ENCODE measurements at regions not wholly inside any gene's neighbourhood (a gene's known extent, or its start where the extent isn't known, plus 50 kb on each side); places are given as distances from the start of the nearest gene placed in this dataset.

DNA sequence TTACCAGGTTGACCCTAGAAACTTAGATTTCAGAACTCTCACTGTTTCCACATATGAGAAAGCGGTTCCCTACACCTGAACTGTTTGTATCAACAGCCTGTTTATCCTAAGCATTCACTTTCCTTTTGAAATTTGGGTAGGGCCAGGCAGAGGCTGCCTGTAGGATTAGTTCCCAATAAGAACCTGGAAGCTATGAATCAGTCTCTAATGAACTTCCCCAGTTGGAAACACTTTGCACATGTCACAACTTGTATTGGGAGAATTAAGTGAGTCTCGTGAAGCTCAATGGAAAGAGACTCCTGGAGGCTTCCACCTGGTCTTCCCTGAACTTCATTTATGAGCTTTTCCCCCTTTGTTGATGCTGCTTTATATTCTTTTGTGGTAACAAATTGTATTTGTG lies 486.6 kb upstream of the HS6ST1 start:
- DNase-seq, result no peak

DNA sequence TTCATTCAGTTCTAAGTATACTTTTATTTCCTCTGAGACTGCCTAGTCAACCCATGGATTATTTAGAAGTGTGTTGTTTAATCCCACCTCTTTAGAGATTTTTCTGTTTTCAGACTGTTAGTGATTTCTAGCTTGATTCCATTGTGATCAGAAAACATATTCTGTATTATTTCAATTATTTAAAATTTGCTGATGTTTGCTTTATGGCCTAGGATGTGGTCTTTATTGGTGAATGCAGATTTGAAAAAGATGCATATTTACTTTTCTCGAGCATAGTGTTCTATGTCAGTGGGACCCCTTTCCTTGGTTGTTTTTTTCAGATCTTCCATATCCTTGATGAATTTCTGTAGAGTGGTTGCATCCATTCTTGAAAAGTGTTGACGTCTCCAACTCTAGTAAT lies 487.2 kb upstream of the HS6ST1 start:
- no peak for DNase-seq

DNA sequence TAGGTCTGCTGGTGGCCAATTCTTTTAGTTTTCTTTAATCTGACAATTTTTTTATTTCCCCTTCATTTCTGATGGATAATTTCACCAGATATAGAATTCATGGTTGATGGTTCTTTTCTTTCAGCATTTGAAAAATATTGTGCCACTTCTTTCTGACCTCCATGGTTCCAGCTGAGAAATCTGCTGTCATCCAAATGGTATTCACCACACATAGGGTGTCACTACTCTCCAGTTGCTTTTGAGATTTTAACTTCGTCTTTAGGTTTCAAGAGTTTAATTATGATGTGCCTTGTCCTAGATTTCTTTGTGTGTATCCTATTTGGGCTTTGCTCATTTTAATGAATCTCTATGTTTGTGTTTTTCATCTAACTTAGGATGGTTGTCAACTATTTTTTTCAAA lies 488.6 kb upstream of the HS6ST1 start:
- DNase-seq, result no peak

DNA sequence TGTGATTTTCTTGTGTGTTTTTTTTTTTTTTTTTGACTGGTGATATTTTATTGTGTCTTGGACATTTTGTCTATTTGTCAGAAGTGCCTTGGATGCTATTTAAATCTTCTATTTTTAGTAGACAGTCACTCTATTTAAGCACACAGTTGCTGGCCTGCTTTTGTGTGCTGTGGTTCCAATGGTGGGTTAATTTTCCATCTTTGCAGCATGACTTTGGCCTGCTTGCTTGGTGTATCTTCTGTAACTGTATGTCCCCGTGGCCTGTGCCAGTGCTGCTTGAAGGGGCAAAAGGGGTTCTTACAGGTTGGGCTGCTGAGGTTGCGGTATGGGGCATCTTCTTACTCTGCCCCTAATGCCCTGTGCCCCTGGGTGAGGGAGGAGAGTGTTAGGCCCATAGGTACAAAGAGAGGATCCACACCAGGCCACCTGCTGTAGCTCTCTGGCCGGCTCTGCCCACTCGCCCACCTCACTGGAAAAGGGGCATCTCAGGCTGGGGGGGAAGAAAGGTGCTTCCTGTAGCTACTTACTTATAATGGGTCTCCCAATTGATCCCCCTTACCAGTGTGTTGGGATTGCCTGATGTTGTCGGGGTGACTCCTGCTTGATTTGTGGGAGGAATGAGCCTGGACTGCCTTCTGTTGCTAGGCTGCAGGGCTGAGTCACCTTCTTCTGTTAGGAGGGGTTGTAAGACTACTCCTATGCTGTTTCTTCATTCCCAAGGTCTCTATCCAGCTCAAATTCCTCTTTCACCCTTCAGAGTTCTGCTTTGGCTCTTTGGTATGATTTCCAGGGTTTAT lies 490.0 kb upstream of the HS6ST1 start:
- DNase-seq, result no peak

DNA sequence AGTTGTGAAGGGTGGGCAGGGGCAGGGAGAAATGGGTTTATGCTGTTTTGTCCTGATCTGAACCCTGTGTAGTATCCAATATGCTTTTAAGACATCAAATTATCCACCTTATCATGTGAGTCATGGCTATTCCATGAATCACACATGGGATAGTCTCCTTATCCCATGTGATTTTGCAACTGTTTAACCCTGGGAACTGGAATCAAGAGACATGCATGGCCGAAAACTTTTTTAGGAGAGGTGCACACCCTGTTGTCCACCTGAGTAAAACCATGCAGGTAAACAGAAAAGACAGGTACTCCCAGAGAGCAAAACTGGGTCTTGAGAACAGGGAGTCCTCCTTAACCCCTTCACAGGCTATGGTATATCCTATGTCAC lies 490.6 kb upstream of the HS6ST1 start:
- DNase-seq, result no peak

DNA sequence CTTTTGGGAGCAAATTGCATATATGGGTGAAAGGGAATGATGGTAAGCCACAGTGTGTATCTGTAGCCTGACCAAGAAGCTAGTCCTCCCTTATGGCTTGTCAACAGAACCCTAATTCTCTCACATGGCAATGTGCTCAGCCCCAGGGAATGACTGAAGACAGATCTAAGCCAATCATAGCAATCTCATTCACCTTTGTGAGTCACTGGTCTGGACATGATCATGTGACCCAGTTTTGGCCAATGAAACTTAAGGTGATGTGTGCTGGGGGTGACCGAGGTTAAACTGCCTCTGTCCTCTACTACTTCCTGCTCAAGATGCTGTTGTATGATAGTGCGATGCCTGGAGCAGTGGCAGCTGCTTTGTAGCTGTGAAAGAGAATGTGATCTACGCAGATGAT lies 491.2 kb upstream of the HS6ST1 start:
- no peak for DNase-seq

DNA sequence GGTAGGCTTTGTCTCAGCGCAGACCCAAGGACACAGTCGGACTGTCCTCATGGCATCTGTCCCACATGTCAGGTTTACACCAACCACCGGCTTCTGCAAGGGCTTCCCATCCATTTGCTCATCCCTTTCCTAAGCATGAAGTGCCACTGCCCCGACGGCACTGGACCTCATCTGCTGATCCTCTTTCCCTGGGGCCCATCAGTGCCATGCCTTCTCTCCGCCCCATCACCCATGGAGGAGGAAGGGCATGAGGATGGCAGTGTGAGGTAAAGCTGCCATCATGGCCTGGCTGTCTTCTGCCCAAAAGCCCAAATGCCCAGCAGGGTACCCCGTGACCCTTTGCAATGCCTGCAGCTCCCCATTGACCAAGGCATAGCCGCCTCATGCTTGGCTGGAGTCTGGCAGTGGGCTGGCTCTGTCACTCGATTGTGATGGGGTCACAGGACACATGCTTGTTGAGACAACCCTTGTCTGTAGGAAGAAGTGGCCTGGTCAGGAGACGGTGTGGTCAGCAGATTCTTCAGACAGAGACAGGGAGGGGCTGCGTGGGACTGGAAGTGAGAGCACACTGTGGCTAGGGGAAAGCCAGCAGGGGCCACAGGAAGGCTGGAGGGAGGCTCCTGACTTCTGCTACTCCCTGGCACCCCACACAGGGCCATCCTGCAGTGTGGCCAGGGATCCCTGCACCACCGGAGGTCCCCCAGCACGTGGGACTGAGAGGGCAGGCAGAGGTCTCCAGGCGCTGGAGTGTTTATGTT lies 493.7 kb upstream of the HS6ST1 start:
- DNase-seq, result no peak

DNA sequence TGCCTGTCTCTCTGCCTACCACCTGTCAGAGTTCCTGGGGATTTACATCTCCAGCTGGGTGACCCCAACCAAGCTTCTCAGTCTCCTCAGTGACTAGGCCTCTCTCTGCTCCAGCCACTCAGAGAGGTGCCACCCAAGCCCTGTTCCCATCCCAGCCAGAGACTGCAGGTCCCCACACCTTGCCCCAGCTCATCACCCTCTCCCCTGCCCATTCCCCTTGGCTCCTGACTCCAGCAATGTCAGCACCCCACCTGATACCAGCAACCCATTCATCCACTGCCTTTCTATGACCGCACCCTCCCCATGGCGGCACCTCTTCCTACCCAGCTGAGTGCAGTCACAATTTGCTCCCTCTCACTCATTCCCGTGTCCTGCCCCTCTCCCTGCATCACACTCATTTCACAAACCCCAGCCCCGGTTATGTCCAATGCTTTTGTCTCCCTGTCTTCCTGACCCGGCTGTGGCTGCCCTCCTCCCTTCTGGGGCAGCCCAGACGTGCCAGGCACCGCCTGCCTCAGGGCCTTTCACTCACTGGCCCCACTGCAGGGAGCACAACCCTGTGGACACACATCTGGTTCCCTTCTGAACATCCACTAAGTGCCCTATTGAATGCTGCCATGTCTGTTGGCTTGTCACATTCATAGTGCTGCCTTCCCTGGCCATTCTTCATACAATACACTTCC lies 494.8 kb upstream of the HS6ST1 start:
- no peak for DNase-seq

DNA sequence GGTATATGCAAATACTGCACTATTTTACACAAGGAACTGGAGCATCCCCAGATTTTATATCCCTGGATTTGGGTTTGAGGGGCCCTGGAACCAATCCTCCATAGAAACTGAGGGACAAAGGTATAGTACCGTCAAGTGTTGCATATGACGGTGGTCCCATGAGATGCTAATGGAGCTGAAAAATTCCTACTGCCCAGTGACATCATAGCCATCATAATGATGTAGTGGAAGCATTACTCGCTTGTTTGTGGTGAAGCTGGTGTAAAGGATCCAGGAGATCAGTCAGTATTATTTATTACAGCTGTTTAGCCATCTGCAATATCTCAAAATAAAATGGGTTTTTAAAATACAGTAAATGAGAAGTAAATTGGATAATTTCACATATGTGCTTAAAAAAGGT lies 496.6 kb upstream of the HS6ST1 start:
- DNase-seq, result no peak

DNA sequence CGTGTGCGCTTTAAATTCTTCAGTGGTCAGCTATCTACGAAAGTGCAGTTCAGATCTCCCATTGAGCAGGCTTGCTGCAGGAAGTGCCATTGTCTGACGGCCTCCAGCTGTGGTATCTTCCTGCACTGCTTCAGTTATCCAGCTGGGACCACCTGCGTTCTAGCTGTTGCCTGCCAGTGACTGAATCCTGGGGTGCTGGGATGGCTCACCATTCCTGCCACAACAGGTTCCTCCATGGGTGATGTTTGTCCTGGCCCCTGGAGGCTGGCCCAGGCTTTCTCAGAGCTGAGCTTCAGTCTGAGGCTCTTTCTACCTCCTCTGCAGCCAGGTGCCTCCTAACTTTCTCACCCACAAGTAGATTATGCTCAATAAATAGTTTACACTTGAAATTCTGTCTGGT lies 498.5 kb upstream of the HS6ST1 start:
- DNase-seq, result no peak

DNA sequence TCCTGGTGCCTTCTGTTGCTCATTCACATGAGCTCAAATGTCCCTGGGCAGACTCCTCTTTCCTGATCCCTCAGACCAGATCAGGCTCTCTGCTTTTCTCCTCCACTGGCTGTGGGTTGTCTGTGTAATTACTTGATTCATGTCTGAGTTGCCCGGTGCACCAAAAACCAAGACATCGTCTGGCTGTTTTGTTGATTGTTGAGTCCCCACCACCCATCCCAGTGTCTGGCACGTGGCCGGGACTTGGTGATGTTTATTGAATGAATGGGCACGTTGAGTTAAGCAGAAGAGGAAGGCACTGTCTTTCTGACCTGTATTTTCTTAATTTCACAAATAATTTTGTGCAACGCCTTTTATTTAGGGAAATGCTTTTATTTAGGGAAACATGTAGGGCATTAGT lies 499.1 kb upstream of the HS6ST1 start:
- DNase-seq, result no peak

DNA sequence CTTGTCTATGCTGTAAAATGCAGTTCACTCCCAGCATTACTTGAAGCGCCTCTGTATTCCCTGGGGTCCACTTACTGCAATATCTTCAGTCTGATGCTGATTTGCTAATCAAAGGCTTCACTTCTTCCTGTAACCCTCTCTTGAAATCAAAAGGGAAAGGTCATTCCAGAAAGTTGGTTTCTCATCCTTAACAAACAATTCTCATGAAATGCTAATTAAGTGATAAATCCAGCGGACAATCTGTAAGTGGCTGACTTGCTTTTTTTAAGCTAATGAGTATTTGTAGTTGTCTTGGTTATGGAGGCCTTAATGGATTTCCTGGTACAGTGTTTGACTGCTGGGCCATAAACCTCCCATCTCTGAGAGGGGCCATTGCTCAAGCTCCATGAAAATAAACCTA lies 499.6 kb upstream of the HS6ST1 start:
- no peak for DNase-seq

DNA sequence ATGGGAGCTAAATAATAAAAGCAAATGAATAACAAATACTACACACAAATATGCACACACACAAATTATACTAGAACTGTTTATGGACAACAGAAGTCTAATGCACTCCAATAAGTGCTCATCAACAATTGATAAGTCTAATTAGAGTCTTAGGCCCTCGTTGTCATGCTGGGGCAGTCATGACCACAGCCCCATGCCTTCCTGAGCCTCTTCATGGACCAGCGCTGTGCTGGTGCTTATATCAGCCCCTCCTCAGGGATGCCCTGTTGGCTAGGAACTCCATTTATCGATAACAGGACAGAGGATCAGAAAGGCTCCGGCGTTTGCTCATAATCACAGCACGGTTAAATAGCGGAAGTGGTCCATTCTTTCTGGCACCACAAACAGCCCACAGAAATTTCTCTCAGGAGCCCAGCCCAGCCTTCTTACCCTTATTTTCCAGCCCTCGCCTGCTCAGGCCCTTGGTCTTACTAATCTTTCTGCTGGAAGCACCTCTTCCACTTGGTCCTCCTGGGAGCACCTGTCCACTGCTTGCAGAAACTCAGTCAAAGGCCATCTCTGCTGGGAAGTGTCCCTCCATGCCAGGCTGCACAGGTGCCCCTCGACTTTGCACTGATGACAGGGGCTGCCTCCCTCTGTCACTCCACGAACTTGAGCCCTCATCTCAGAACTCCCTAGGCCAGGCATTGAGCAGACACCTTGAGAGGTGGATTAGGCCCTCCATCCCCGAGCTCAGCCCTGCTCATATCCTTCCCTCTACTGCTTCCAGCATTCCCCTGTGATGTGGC lies 500.2 kb upstream of the HS6ST1 start:
- DNase-seq, result no peak

DNA sequence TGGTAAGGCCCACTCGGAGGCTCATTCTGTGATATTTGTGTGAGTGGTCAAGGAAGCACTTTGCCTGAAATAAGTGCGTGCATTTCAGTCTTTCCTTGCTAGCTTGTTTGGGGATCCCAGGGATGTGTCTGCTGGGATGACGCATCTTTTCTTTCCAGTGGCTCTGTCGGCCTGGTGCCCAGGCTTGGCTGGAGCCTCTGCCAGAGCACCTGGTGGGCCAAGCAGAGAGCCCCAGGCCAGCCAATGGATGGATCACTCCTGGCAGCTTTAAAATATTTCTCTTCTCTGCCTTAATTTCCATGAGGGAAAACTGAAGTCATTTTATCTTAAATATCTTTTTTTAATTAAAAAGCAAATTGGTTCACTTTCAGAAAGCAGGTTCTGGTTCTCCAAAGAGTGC lies 501.8 kb upstream of the HS6ST1 start:
- no peak for DNase-seq

DNA sequence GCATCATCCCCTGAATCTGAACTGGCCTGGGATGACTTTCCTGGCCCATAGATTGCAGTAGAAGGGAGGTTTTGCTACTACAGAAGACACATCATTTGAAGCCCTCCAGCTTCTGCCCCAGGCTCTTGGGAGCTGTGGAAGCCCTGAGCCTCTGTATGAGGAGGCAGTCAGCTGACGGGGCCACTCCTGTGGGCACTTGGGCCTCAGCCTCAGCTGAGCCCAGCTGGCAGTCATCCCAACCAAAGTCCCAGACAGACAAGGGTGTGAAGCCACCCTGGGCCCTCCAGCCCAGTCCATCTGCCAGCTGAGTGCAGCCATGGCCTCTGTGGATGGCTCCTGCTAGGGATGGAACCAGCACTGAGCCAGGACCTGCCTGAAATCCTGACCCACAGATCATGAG lies 502.3 kb upstream of the HS6ST1 start:
- DNase-seq, result no peak

DNA sequence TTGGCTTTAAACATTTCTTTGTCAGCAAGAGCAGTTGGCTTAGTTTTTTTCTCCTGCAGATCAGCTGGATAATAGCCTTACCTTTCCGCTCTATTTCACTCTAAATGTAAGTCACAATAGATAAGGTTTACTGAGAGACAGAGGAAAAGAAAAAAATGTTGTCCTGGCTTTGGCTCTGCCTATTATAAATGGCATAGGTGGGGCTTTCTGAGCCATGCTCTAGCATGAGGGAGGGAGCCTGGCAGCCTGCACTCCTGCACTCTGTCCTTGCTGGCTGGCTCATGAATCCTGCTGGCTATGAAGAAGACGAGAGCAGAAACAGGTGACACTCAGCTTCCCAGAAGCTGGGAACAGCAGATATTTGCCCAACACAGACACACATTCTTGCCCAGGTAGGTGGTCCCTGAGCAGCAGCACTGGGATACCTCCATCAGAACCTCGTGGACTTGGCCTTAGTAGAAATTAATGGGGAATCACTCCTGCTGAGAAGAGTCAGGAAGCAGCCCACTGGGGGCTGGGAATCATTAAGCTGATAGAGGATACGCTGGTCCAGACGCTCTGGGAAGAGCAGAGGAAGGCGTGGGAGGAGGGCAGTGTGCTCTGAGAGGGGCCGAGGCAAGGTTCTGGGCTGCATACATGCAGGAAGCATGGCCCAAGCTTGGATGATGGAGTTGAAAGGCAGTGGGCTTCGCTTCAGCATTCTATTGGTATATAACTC lies 514.4 kb upstream of the HS6ST1 start:
- no peak for DNase-seq

DNA sequence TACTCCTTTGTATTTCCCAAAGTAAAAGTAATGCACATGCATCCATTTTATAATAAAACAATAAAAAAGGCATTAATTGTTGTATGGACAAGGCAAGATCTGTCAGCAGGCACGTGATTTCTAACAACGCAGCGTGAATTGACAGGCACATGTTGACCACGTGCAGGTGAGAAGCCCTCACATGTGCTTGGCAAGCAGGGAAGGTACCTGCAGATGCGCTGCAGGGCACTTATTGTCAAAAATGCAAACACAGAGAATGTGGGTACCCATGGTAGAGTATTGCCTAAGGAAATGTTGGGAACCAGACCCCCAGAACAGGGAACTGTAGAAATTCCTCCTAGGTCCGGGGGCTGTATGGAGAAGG lies 515.0 kb upstream of the HS6ST1 start:
- DNase-seq, result no peak

DNA sequence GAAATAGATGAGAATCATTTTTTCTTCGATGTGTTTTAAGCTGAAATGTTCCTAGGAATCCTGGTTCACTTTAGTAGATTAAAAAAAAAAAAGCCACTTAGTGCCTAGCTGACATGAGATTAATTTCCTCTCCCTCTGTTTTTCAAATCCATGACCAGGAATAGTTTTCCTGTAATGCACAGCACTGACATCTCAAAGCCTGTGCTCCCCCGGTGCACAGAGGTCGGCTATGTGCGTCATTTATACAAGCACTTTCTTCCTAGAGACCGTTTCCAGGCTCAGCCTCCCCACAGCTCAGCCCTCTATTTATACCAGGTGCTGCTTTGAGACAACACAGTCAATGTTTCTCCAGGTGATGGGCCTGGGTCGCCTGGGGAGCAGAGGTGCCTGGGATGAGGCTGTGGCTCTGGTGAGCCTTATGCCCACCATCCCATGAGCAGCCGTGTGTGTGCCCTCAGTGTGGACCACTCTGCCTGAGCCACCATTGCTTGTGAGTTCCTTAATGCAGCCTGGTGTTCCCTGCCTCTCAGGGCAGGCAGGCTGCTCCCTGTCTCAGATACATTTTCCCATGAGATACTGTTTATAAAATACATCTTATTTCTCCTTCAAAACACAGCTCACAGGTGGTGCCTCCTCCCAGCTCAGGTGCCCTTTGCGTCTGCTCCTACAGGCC lies 515.7 kb upstream of the HS6ST1 start:
- no peak for DNase-seq

DNA sequence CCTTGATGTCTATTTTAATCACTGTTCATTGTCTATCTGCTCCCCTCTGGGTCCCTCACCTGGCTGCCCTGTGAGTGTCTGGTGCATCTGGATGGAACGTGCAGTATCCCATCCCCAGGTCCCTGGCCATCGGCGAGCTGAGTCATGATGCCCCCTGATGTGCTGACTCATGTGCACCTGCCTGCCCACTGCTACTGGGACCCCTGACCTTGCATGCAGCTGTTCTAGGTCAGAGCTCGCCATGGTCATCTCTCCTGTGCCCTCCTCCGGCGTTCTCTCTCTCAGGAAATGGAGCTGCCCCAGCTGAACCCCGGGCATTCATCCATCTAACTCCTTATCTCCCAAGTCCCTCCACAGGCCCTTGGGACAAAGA lies 516.2 kb upstream of the HS6ST1 start:
- no peak for DNase-seq

DNA sequence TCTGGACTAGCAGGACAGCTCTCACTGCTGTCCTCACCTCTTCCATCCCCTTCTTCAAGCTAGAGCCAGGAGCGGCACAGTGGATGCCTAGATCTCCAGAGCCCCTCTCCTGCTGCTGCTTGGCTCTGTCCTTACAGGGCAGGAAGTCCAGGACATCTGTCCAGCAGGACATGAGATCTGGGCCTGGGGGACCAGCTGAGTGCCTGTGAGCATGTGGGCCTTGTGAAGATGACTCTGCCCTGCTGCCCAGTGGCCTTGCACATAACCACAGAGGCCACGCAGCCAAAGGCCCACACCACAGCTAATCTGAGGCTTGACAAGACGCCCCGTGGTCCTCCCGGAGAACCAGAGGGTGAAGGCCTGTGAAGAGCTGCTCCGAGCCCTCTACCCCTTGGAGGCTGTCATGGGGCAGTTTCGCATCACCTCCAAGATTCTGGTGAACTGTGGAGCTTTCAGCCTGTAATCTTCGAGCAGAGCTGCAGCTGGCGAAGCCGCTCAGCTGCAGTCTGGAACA lies 516.7 kb upstream of the HS6ST1 start:
- DNase-seq, result no peak

DNA sequence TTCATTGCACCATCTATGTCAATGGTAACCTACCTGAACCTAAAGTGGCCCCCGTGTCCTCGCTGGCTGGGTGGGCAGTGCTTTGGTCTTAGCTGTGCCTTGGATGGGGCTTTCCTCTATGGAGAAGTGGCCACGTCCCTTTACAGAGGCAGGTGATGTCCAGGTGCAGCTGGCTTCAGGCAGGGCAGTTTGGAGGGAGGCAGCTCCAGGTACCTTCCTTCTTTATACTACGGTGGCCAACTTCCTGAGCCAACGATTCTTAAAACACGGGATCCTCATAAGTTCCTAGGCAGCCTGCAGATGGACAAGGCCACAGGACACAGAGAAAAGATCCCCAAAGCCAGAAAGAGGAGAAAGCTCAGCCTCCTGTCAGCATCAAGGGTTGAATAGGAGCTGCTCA lies 517.3 kb upstream of the HS6ST1 start:
- no peak for DNase-seq

DNA sequence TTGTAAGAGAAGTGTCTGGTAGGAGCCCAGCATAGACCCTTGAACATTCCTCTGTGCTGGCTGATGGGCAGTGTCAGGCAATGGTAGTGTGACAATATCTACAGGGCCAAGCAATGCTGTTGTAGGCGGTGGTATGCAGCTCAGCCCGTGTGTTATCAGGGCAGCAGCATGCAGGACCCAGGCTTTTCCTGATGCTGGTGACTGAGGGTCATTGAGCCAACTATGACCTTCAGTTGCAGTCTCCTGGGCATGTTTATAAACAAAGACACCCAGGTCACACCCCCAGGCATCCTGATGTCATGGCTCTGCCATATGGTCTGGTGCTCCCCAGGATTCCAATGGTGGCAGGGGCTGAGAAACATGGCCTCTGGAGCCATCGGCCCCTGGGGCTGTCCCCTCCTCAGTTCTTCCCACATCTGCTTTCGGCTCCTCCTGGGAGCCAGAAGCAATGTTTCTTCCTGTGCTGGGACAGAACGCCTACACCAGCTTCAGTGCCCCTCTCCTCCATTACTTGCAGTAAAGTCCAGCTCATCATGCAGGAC lies 518.0 kb upstream of the HS6ST1 start:
- DNase-seq, result no peak

Data from HCEC 1CT (cell line).